HEK293 (cell line): ENCODE measurements at regions not wholly inside any gene's neighbourhood (a gene's known extent, or its start where the extent isn't known, plus 50 kb on each side); places are given as distances from the start of the nearest gene placed in this dataset.
"Not testable (repeated sequence)": the region's sequence is repeated elsewhere in the genome, so short reads cannot be mapped to it uniquely, and the experiment has no call there.

Experiments
- CTCF ChIP-seq: fragments of 450-650 bp; formaldehyde crosslinking; IDR thresholded peaks from 2 replicates; pipeline ENCODE4 v1.5.1; 2016; ENCODE audit warnings: missing biosample characterization, missing genetic modification characterization
- REST ChIP-seq: fragments of 450-650 bp; formaldehyde crosslinking; IDR thresholded peaks from 2 replicates; pipeline ENCODE4 v1.5.1; 2016; ENCODE audit warnings: missing biosample characterization, missing genetic modification characterization
- ZBTB44 ChIP-seq: fragments of 450-650 bp; IDR thresholded peaks from 2 replicates; pipeline ENCODE4 v1.5.1; 2018; ENCODE audit warnings: missing biosample characterization, mild to moderate bottlenecking, missing genetic modification characterization
- ZNF626 ChIP-seq: fragments of 450-650 bp; sonication (Bioruptor Pico); formaldehyde crosslinking; IDR thresholded peaks from 2 replicates; pipeline ENCODE4 v1.5.1; 2018; ENCODE audit warnings: missing biosample characterization, missing genetic modification characterization, inconsistent platforms
- ZNF747 ChIP-seq: fragments of 450-650 bp; formaldehyde crosslinking; IDR thresholded peaks from 2 replicates; pipeline ENCODE4 v1.5.1; 2016; ENCODE audit warnings: missing biosample characterization, missing genetic modification characterization
- TF ChIP-seq, protein P1 (sequence below): fragments of 450-650 bp; formaldehyde crosslinking; IDR thresholded peaks from 2 replicates; pipeline ENCODE4 v1.5.1; 2016; ENCODE audit warnings: missing biosample characterization, missing genetic modification characterization
- TF ChIP-seq, protein P2 (sequence below): sonication (generic); formaldehyde crosslinking; IDR thresholded peaks from 2 replicates; pipeline ENCODE4 v1.8.1; 2022; ENCODE audit warnings: mild to moderate bottlenecking, moderate library complexity, missing genetic modification reagents

GRCh38 chr2:183546560-183547350 lies 422.5 kb downstream of the NUP35 start:
- TF ChIP-seq CTCF, ZBTB44, ZNF747, REST, ZNF626 (tag by site-specific recombination): not testable (repeated sequence)
- TF ChIP-seq, protein P1, sequence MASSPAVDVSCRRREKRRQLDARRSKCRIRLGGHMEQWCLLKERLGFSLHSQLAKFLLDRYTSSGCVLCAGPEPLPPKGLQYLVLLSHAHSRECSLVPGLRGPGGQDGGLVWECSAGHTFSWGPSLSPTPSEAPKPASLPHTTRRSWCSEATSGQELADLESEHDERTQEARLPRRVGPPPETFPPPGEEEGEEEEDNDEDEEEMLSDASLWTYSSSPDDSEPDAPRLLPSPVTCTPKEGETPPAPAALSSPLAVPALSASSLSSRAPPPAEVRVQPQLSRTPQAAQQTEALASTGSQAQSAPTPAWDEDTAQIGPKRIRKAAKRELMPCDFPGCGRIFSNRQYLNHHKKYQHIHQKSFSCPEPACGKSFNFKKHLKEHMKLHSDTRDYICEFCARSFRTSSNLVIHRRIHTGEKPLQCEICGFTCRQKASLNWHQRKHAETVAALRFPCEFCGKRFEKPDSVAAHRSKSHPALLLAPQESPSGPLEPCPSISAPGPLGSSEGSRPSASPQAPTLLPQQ (tag by site-specific recombination): not testable (repeated sequence)
- TF ChIP-seq, protein P2, sequence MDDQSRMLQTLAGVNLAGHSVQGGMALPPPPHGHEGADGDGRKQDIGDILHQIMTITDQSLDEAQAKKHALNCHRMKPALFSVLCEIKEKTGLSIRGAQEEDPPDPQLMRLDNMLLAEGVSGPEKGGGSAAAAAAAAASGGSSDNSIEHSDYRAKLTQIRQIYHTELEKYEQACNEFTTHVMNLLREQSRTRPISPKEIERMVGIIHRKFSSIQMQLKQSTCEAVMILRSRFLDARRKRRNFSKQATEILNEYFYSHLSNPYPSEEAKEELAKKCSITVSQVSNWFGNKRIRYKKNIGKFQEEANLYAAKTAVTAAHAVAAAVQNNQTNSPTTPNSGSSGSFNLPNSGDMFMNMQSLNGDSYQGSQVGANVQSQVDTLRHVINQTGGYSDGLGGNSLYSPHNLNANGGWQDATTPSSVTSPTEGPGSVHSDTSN (CRISPR knock-in tag): not testable (repeated sequence)
